IPS-18a (cell line): ENCODE measurements at regions not wholly inside any gene's neighbourhood (a gene's known extent, or its start where the extent isn't known, plus 50 kb on each side); places are given as distances from the start of the nearest gene placed in this dataset.
"Not testable (repeated sequence)": the region's sequence is repeated elsewhere in the genome, so short reads cannot be mapped to it uniquely, and the experiment has no call there.

Experiments used
- H3K27ac ChIP-seq: one replicate; pipeline ENCODE4 v1.5.1; 2013; ENCODE audit warnings: low read length
- H3K27me3 ChIP-seq: one replicate; pipeline ENCODE4 v1.6.1; 2013; ENCODE audit warnings: mild to moderate bottlenecking, low read length; ENCODE audit not compliant: control insufficient read depth, insufficient read depth
- H3K36me3 ChIP-seq: one replicate; pipeline ENCODE4 v1.6.1; 2013; ENCODE audit warnings: low read depth, low read length; ENCODE audit not compliant: control insufficient read depth
- H3K4me1 ChIP-seq: one replicate; pipeline ENCODE4 v1.6.1; 2013; ENCODE audit warnings: low read depth, low read length; ENCODE audit not compliant: control insufficient read depth
- H3K4me3 ChIP-seq: one replicate; pipeline ENCODE4 v1.5.1; 2013; ENCODE audit warnings: low read length
- H3K9ac ChIP-seq: one replicate; pipeline ENCODE4 v1.6.1; 2013; ENCODE audit warnings: mild to moderate bottlenecking, low read length, moderate library complexity
- H3K9me3 ChIP-seq: one replicate; pipeline ENCODE4 v1.6.1; 2013; ENCODE audit warnings: low read depth, low read length; ENCODE audit not compliant: control insufficient read depth

- not testable (repeated sequence) for H3K9me3 ChIP-seq, H3K4me1 ChIP-seq, H3K27ac ChIP-seq, H3K27me3 ChIP-seq, H3K36me3 ChIP-seq, H3K4me3 ChIP-seq, H3K9ac ChIP-seq
These were observed 288.1 kb upstream of the PLGLB1 start for GRCh38 chr2:87309785-87310184.

- not testable (repeated sequence) for H3K9me3 ChIP-seq, H3K36me3 ChIP-seq, H3K4me3 ChIP-seq, H3K27ac ChIP-seq, H3K4me1 ChIP-seq, H3K27me3 ChIP-seq, H3K9ac ChIP-seq
These were observed 290.3 kb upstream of the PLGLB1 start for GRCh38 chr2:87311896-87312441.

GRCh38 chr2:87314622-87315021 lies 293.0 kb upstream of the PLGLB1 start:
- H3K9me3 ChIP-seq, H3K27ac ChIP-seq, H3K4me3 ChIP-seq, H3K27me3 ChIP-seq, H3K4me1 ChIP-seq, H3K9ac ChIP-seq, H3K36me3 ChIP-seq: not testable (repeated sequence)

GRCh38 chr2:87315183-87315902 lies 293.7 kb upstream of the PLGLB1 start:
- not testable (repeated sequence) for H3K4me3 ChIP-seq, H3K9ac ChIP-seq, H3K27ac ChIP-seq, H3K36me3 ChIP-seq, H3K4me1 ChIP-seq, H3K9me3 ChIP-seq, H3K27me3 ChIP-seq

GRCh38 chr2:87317193-87317592 lies 295.5 kb upstream of the PLGLB1 start:
- H3K27me3 ChIP-seq, H3K27ac ChIP-seq, H3K9ac ChIP-seq, H3K36me3 ChIP-seq, H3K9me3 ChIP-seq, H3K4me3 ChIP-seq, H3K4me1 ChIP-seq: not testable (repeated sequence)

GRCh38 chr2:87318814-87319491 lies 297.3 kb upstream of the PLGLB1 start:
- H3K4me3 ChIP-seq, H3K9ac ChIP-seq, H3K36me3 ChIP-seq, H3K4me1 ChIP-seq, H3K27ac ChIP-seq, H3K27me3 ChIP-seq, H3K9me3 ChIP-seq: not testable (repeated sequence)

- H3K4me1 ChIP-seq, H3K27ac ChIP-seq, H3K9ac ChIP-seq: not testable (repeated sequence)
These were observed 298.1 kb upstream of the PLGLB1 start for GRCh38 chr2:87319705-87320104.

GRCh38 chr2:87321201-87321600 lies 299.6 kb upstream of the PLGLB1 start:
- H3K4me3 ChIP-seq, H3K27ac ChIP-seq, H3K4me1 ChIP-seq, H3K9ac ChIP-seq, H3K27me3 ChIP-seq, H3K9me3 ChIP-seq, H3K36me3 ChIP-seq: not testable (repeated sequence)

More at GRCh38 chr2:87319705-87320104, 298.1 kb upstream of the PLGLB1 start:
- not testable (repeated sequence) for H3K27me3 ChIP-seq, H3K36me3 ChIP-seq, H3K4me3 ChIP-seq, H3K9me3 ChIP-seq

GRCh38 chr2:87324335-87325041 lies 302.8 kb upstream of the PLGLB1 start:
- not testable (repeated sequence) for H3K36me3 ChIP-seq, H3K4me3 ChIP-seq, H3K4me1 ChIP-seq, H3K9ac ChIP-seq, H3K9me3 ChIP-seq, H3K27ac ChIP-seq, H3K27me3 ChIP-seq

GRCh38 chr2:87325042-87325910 lies 303.6 kb upstream of the PLGLB1 start:
- H3K9ac ChIP-seq, H3K9me3 ChIP-seq, H3K27ac ChIP-seq: not testable (repeated sequence)

GRCh38 chr2:87325911-87326294 lies 304.3 kb upstream of the PLGLB1 start:
- not testable (repeated sequence) for H3K27ac ChIP-seq, H3K36me3 ChIP-seq, H3K4me1 ChIP-seq, H3K4me3 ChIP-seq, H3K9me3 ChIP-seq, H3K27me3 ChIP-seq, H3K9ac ChIP-seq

More at GRCh38 chr2:87325042-87325910, 303.6 kb upstream of the PLGLB1 start:
- not testable (repeated sequence) for H3K27me3 ChIP-seq, H3K36me3 ChIP-seq, H3K4me3 ChIP-seq, H3K4me1 ChIP-seq
